ENCODE measurements at regions not wholly inside any gene's neighbourhood (a gene's known extent, or its start where the extent isn't known, plus 50 kb on each side); places are given as distances from the start of the nearest gene placed in this dataset.
A peak's percentile ranks its signal among the peaks of the same experiment; 100 is the strongest.

GRCh38 chr6:141437685-141438084, 695.0 kb upstream of the GJE1 start:
- CTCF ChIA-PET, result no interaction called here
- Mint-ChIP-seq H3K27me3 (ENCODE audit: insufficient read depth, unreplicated experiment) (no peaks in the 10 kb centered on the region), H3K9me3 (ENCODE audit: unreplicated experiment) (no peaks in the 10 kb centered on the region), H3K36me3 (ENCODE audit: insufficient read depth, unreplicated experiment) (no peaks in the 10 kb centered on the region), H3K4me1 (ENCODE audit: insufficient read depth, unreplicated experiment) (no peaks in the 10 kb centered on the region), H3K4me3 (ENCODE audit: unreplicated experiment) (no peak overlapping the region), H3K27ac (ENCODE audit: low read depth, unreplicated experiment) (no peak overlapping the region)
- intact Hi-C loops (cut with micrococcal nuclease), result no loop called here
- no TSS peak for BruUV-seq (replicated peaks)
- DNase-seq (ENCODE audit: unreplicated experiment), result no peak
- POLR2A ChIA-PET, result interaction anchor here (0.7 to 1.3 kb wide), 4 partner anchors 10 to 267 kb away, joined by 3 to 9 read pairs (median 4); no protein-coding TSS in a partner anchor
- no peak for TF ChIP-seq CTCF (IDR thresholded peaks at IDR 0.05; ENCODE audit: unreplicated experiment)

GRCh38 chr6:141437011-141437410, 695.7 kb upstream of the GJE1 start:
- BruUV-seq (replicated peaks), result no TSS peak
- no peak for DNase-seq (ENCODE audit: unreplicated experiment)
- TF ChIP-seq CTCF (IDR thresholded peaks at IDR 0.05; ENCODE audit: unreplicated experiment), result no peak
- intact Hi-C loops (cut with micrococcal nuclease), result no loop called here
- Mint-ChIP-seq H3K36me3 (ENCODE audit: insufficient read depth, unreplicated experiment) (no peaks in the 10 kb centered on the region), H3K4me3 (ENCODE audit: unreplicated experiment) (no peak overlapping the region), H3K27ac (ENCODE audit: low read depth, unreplicated experiment) (no peak overlapping the region), H3K9me3 (ENCODE audit: unreplicated experiment) (no peaks in the 10 kb centered on the region), H3K27me3 (ENCODE audit: insufficient read depth, unreplicated experiment) (no peaks in the 10 kb centered on the region), H3K4me1 (ENCODE audit: insufficient read depth, unreplicated experiment) (no peaks in the 10 kb centered on the region)
- POLR2A ChIA-PET, result interaction anchor here (0.6 to 1.3 kb wide), 2 partner anchors 9 to 10 kb away, joined by 3 to 9 read pairs; no protein-coding TSS in a partner anchor
- CTCF ChIA-PET, result interaction anchor here (0.7 kb wide), 1 partner anchor 31 kb away, joined by 3 read pairs; no protein-coding TSS in a partner anchor

DNA sequence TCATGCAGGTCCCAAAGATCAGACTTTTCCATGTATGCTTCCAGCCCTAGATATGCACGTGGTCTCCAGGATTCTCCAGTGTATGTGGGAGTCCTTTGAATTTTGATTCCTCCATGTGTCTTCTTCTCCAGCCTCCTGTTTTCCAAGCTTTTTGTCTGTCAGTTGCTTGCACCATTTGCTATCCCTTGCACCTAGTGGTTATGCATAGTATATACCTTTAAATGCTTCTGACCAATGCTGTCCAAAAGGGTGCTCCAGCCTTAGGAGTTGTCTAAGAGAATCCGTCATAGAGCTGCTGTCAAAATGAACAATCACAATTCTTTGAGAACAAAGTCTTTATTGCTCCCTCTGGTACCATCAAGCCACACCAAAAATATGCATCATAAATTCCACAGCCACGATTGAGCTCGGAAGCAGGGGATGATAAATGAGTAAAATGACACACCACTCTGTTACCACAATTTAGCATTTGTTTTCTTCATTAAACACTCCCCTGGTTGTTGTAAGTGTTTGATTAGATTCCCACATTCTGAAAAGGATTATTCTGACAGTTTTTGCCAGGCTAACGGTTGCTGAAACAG, 706.2 kb upstream of the GJE1 start:
- Mint-ChIP-seq H3K36me3 (ENCODE audit: insufficient read depth, unreplicated experiment) (peaks cover 20% of the 10 kb centered on the region), H3K4me1 (ENCODE audit: insufficient read depth, unreplicated experiment) (peaks cover 16% of the 10 kb centered on the region), H3K27ac (ENCODE audit: low read depth, unreplicated experiment) (no peak overlapping the region), H3K9me3 (ENCODE audit: unreplicated experiment) (peaks cover 27% of the 10 kb centered on the region), H3K4me3 (ENCODE audit: unreplicated experiment) (no peak overlapping the region), H3K27me3 (ENCODE audit: insufficient read depth, unreplicated experiment) (no peaks in the 10 kb centered on the region)
- ChIA-PET CTCF (interaction anchor here (0.6 kb wide), 1 partner anchor 728 kb away, joined by 4 read pairs; no protein-coding TSS in a partner anchor), POLR2A (interaction anchor here (1.0 kb wide), 1 partner anchor 12 kb away, joined by 3 read pairs; no protein-coding TSS in a partner anchor)
- BruUV-seq (replicated peaks), result no TSS peak
- intact Hi-C loops (cut with micrococcal nuclease), result no loop called here
- TF ChIP-seq CTCF (IDR thresholded peaks at IDR 0.05; ENCODE audit: unreplicated experiment), result peak; percentile 14
- no peak for DNase-seq (ENCODE audit: unreplicated experiment)

DNA sequence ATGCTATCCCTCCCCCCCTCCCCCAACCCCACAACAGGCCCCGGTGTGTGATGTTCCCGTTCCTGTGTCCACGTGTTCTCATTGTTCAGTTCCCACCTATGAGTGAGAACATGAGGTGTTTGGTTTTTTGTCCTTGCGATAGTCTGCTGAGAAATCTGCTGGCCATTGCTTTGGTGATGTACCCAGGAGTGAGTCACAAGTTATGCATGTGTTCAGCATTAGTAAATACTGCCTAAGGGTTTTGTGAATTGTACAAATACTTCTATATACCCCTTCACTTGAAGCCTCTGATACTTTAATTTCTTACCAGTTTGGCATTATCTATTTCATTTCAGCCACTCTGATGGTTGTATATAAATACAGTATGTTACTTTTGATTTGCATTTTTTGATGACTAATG, 711.3 kb upstream of the GJE1 start:
- Mint-ChIP-seq H3K4me1 (ENCODE audit: insufficient read depth, unreplicated experiment) (peaks cover 10% of the 10 kb centered on the region), H3K27ac (ENCODE audit: low read depth, unreplicated experiment) (peak overlapping the region; percentile 79), H3K4me3 (ENCODE audit: unreplicated experiment) (peak overlapping the region; percentile 75), H3K9me3 (ENCODE audit: unreplicated experiment) (peaks cover 18% of the 10 kb centered on the region), H3K36me3 (ENCODE audit: insufficient read depth, unreplicated experiment) (peaks cover 5% of the 10 kb centered on the region), H3K27me3 (ENCODE audit: insufficient read depth, unreplicated experiment) (no peaks in the 10 kb centered on the region)
- intact Hi-C loops (cut with micrococcal nuclease), result loop anchor here (5.0 kb wide), 2 partner anchors 94 to 141 kb away; no protein-coding TSS in a partner anchor
- POLR2A ChIA-PET, result no interaction called here
- TF ChIP-seq CTCF (IDR thresholded peaks at IDR 0.05; ENCODE audit: unreplicated experiment), result no peak
- CTCF ChIA-PET, result no interaction called here
- BruUV-seq (replicated peaks), result no TSS peak
- DNase-seq (ENCODE audit: unreplicated experiment), result peak; percentile 82

All from MCF 10A (cell line).